Left cardiac atrium (tissue), 4 donors: ENCODE measurements at regions not wholly inside any gene's neighbourhood (a gene's known extent, or its start where the extent isn't known, plus 50 kb on each side); places are given as distances from the start of the nearest gene placed in this dataset.

ENCODE experiments used
- ATAC-seq, 2 donors: fragments of 200-7000 bp; cut with Tn5 transposase; one replicate each; pipeline ENCODE4 v1.9.1; 2020; ENCODE audit warnings: mild to moderate bottlenecking in 2 of 2, moderate library complexity in 2 of 2
- DNase-seq: peaks from one replicate; pipeline ENCODE4 v3.0.0-alpha.2; 2020
- intact Hi-C, 2 donors: fragments of 100-400 bp; cut with DNase I; formaldehyde crosslinking; loops; one replicate each; pipeline versions ENCODE4 v1.14.1 to v1.15.1; 2022 to 2023
- donor health status: DM: no; HTN: yes; CAD: no.
- donor health status: DM: no; HTN: yes; CAD: no; lungs with severe emphysema.
- donor health status: DM: yes; HTN: yes; CAD: no.
- donor health status: Dilated cardiomyopathy.

DNA sequence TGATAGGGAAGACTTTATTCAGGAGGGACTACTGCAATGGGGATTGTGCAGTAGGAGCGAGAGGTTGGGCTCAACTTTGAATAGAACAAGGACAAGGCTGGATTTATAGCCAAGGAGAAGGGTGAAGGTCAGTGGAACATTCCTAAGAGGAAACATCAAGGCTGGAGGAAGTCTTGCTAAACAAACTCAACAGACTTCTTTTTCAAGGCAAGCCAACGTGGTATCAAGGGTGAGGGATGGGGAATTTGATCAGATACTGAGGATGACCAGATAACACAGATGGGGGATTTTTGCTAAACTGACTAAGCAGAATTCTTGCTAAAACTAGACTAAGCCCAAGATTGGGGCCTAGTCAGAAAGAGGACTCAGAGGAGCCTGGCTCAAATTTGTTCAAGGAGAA lies 107.3 kb downstream of the DUSP10 start:
- DNase-seq (no peak), ATAC-seq (no peak)
- intact Hi-C loops, result no loop called here

DNA sequence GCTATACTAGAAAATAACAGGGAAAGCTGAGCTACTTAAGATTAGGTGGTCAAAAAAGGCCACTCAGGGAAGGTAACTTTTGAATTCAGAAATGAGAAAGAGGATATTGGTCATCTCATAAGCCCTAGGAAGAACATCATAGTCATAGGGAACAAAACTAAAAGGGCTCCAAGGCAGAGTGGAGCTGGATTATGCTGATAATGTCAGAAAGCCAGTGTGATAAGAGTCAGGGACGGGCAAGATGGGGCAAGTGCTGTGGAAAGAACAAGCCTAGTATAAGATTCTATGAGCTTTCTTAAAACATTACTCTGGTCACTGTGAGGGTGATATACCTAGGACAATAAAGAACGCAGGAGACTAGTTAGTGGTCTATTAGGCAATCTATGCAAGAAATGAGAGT lies 106.6 kb downstream of the DUSP10 start:
- ATAC-seq (no peak), DNase-seq (no peak)
- intact Hi-C loops, result no loop called here

DNA sequence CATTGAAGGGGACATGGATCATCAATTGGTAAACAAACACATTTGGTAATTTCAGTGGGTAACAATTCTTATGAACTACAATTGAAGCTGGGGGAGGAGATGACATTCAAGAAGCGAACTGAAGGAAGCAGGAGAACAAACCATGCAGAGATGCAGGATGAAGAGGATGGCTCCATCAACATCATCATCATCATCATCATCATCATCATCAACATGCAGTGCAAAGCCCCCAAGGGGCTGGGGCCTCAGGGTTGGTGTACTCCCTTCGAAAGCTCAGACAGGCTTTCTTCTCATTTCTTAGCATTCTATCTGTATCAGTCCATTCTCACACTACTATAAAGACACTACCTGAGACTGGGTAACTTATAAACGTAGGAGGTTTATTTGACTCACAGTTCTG lies 105.8 kb downstream of the DUSP10 start:
- DNase-seq (no peak), ATAC-seq (no peak)
- intact Hi-C loops, result no loop called here

DNA sequence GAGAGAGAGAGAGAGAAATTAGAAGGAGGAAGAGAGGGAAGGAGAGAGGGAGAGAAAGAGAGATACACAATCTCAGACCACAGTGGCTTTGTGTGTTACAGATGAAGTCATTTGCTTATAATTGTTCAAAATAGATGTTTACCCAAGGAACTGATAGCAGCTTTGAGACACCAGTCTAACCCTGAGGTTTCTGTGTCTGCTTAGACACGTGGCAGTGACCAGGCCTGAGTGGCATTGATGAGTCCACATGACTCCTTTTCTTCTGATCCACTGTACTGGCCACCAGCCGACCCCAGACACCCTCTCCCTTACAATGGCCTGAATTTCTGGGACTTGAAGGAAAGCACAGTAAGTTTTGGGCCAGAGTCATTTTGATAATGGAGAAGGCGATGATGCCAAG lies 104.9 kb downstream of the DUSP10 start:
- intact Hi-C loops, result no loop called here
- ATAC-seq, result peak; percentile 15 to 38
- DNase-seq, result no peak

DNA sequence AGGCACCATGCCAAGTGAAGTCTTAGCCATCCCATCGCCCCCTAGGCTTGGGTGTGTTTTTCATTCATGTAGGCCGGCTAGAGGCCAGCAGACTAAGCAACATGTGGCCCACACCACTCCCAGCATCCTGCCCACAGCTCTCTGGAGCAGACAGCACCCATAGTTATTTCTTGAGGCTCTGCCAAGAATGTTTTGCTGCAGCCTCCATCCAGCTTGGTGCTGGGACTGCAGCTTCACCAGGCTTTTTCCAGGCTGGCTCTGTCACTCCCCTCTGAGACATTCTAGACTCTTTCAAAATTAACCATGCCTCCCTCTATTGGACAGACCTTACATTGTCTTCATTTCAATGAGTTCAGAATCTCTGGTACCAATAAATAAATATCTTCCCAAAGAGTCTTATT lies 104.2 kb downstream of the DUSP10 start:
- ATAC-seq (peak; percentile 60 to 72), DNase-seq (no peak)
- intact Hi-C loops, result no loop called here

DNA sequence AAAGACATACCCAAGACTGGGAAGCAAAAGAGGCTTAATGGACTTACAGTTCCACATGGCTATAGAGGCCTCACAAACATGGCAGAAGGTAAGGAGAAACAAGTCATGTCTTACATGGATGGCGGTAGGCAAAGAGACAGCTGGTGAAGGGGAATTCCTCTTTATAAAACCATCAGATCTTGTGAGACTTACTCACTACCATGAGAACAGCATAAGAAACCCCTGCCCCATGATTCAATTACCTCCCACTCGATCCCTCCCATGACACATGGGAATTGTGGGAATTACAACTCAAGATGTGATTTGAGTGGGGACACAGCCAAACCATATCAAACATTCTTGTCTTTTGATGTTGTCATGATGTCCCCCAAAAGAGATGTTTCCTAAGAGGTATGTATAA lies 103.3 kb downstream of the DUSP10 start:
- no peak for ATAC-seq

DNA sequence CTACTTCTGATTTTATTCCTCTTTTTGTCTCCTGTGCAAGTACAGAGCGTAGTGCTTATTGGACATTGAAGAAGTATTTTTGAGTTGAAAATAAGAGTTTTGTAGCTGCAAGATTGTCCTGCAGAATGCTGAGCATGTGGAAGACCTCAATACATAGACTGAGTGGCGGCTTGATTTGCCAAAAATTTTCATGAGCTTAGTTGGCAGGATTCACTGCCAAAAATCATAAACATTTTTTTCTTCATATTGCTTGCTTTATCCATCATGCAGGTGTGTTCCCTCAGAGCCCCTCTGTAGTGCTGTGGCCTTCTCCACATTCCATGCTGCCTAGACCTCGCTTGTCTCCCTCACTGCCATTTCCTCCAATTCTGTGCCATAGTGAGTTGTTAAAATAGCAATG lies 100.1 kb downstream of the DUSP10 start:
- intact Hi-C loops, result no loop called here
- ATAC-seq, result no peak
- DNase-seq, result no peak

More for the DNA sequence above, 103.3 kb downstream of the DUSP10 start:
- no peak for DNase-seq
- intact Hi-C loops, result no loop called here

DNA sequence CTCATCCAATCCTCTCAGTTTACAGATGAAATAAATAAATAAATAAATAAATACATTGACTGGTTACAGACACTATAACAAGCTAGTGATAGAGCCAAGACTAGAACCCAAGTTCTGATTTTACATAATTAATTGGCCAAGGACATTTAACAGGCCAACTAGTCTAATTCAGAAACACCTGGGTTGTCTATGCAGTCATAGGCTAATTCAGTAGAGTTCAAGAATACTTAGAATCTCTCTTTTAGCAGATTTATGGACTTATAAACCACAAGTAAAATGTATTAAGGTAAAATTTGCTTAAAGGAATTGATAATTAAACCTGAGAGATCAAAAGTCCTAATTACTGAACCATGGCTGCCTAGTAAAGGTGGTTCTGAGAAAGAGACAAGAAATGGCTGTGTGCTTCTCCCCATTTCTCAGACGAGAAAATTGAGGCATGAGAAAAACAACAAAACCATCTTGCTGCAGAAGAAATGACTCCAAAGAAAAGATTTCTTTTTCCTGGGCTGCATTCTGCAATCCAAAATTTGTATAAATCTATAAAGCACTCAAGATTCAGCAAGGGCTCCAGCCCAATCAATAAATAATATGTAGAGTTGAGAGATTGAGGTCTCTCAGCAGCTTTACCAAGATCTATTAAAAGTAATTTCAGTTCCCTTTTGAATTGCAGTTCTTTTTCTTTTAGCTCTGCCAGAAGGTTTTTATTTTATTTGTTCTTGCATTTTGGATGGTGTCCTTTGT lies 98.3 kb downstream of the DUSP10 start:
- intact Hi-C loops, result no loop called here
- ATAC-seq (no peak), DNase-seq (no peak)

DNA sequence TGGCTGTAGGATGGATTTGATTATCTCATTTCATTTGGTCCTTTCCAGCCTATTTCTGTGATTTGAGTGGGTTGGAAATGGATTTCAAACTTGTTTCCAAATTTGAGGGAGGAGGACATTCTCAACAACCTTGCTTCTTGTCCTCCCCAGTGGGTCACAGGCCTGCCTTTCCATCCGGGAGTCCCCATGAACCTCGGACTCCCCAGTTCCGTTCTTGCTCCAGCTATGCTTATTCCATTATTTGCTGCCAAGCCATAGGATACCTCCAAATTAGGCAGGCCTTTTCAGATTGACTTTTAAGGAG lies 97.8 kb downstream of the DUSP10 start:
- no peak for ATAC-seq

DNA sequence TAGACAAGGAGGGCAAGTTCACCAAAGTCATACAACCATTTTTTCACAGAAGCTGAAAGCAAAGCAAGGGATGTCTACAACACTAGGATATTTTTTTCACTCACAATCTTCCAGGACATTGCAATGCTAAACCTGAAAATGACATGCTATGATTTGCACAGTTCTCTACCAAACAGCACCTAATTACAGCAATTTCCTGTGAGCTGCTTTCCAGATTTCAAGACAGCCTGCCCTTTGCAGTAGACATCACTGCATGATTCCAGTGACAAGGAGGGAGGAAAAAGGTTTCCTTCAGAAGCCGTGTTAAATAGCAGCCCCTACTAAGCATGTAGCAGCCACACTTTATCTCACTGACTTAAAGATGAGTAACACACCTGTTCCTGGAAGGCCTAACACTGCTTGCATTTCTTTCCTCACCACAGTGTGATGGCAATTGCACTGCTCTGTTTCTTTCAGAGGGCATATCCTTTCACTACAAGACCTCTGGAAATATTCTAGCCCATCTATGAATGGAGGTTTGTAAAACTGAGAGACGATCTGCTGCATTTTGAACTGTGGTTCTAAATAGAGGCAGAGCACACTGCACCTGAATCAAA lies 97.1 kb downstream of the DUSP10 start:
- intact Hi-C loops, result no loop called here
- ATAC-seq, result no peak

More for the DNA sequence above, 97.8 kb downstream of the DUSP10 start:
- no peak for DNase-seq
- intact Hi-C loops, result no loop called here

DNA sequence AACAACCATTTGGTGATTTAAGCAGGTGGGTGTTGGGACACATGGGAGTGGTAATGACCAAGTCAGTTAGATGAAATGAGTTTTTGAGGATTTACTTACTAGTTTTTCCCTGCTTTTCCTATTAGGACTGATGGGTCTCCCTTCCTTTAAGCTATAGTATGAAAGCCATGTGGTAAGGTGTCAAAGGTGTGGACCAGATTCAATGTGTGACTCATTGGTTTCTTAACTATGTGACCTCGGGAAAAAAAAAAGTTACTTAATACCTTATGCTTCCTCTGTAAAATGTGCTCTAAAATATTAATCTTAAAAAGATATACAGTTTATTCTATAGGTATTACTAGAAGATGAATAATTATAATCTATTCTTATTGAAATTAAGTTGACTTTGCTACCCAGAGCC lies 93.7 kb downstream of the DUSP10 start:
- no peak for ATAC-seq
- DNase-seq, result no peak
- intact Hi-C loops, result no loop called here

More for the DNA sequence above, 97.1 kb downstream of the DUSP10 start:
- no peak for DNase-seq
